Epidermal melanocyte (primary cell): ENCODE measurements at regions not wholly inside any gene's neighbourhood (a gene's known extent, or its start where the extent isn't known, plus 50 kb on each side); places are given as distances from the start of the nearest gene placed in this dataset.

Experiments
- DNase-seq: peaks from one replicate; pipeline ENCODE4 v3.0.0; 2011; ENCODE audit warnings: low spot score; ENCODE audit not compliant: insufficient read length

DNA sequence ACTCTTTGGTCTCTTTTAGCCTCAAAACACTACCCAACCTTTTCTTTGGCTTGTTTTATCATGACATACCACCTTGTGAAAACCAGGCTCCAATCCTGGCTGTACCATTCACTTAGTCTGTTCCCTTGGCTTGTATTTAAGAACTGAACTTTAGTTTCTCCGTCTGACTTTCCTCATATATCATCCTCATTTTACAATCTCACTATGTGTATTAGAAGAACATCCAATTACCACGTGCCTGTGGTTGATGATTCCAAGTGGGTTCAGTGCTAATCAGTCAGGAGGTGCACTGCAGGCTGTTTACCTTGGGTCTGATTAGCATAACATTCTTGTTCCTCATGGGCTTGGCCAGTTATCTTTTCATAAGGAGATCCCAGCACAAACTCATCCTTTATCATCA, 144.8 kb upstream of the KLF14 start:
- no peak for DNase-seq

DNA sequence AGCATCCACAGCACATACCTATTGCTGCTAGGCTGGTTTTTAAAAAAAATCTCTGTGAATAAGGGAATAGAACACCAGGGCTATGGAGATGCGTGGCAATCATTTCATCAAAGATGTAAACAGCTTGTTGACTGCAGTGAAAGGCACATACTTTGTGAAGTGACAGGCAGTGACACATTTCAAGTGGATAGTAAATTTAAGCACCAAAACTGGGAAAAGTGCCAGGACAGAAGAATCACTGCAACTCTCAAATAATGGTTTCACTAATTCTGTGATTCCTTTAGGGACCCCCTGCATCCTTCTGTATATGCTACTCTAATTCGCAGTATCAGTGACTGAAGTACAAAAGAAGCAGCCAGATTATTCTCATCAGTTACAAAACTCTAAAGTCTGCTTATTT, 145.2 kb upstream of the KLF14 start:
- DNase-seq: no peak

DNA sequence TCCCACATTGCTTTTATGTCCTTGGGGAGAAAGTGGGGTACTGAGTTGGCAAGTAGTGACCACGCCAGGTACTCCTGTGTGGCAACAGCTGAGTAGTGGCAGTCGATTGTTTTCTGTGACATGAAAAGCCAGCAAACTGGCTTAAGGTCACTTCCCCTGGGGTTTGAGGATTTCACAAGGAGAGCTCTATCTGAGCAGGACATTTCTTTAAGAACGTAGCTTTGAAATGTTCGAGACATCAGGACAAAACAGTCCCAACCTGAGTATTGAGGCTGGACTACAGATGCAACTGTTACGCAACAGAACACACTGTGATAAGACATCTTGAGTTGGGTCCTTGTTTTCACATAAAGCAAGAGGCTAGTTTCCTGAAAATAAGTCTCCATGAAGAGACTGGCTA, 146.7 kb upstream of the KLF14 start:
- DNase-seq: no peak

DNA sequence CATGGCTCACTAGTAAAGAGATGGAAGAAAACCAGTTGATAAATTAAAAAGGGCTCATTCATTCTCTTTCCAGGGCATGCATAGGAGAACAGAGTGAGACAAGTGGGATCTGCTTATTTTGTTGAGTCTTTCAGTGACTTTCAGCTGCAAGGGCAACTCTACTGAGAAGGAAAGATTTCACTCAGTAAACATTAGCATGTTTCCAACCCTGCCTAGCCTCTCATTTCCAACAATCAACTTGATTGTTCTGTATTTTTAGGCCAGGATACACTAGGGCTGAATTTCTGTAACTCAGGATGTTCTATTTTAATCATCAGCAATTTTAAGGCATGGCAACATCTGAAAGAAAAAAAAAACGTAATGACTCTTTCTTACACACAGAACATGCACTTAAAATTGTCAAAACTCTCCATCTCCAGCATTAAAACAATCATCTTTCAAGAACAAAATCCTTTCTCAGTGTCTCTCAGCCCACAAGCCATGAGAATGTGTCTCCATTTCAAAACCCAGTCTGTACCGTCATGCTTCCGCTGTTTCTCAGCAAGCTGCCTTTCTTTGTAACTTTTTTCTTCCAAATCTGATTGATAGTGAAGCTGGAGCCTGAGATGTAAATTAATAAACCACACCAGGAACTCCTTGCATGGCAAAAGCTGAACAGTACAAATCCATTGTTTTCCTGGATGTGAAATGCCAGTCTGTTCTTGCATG, 147.2 kb upstream of the KLF14 start:
- DNase-seq: no peak

DNA sequence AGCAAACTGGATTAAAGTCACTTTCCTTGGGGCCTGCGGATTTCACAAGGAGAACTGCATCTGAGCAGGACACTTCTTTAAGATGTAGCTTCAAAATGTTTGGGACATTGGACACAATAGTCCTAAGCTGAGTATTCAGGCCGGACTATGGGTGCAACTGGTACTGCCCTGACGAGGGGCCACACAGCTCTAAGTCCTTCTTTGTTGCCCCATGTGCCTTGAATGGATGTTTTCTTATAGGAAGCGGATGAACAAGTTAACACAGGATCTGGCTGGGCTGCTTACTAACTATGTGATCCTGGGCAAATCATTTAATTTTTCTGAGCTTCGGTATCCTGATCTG, 147.8 kb upstream of the KLF14 start:
- DNase-seq: no peak

DNA sequence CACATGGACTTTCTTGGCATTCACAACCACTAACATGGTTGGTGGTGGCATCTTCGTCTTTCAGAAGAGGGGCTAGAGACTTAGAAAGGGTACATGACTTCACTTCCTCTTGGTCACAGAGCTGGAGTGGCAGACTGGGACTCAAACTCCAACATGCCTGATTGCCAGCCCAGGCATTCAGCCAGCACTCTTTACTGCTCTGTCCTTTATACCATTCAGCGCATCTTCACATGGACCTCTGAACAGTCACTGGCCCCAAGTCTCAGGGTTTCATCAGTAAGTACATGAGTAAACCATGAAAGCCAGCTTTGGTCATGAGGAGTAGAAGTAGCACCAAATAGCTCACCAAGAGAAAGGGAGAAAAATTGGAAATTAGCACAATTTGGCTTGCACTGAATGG, 148.4 kb upstream of the KLF14 start:
- no peak for DNase-seq

DNA sequence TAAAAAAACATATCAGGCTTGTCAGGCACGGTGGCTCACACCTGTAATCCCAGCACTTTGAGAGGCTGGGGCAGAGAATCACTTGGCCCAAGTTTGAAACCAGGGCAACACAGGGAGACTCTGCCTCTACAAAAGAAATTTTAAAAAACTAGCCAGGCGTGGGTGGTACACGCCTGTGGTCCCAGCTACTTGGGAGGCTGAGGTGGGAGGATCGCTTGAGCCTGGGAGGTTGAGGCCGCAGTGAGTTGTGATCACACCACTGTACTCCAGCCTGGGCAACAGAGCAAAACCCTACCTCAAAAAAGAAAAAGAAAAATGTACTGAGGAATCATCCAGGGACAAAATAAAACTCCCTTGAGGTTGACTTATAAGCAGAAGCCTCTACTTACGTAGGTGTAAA, 149.9 kb upstream of the KLF14 start:
- DNase-seq: no peak

DNA sequence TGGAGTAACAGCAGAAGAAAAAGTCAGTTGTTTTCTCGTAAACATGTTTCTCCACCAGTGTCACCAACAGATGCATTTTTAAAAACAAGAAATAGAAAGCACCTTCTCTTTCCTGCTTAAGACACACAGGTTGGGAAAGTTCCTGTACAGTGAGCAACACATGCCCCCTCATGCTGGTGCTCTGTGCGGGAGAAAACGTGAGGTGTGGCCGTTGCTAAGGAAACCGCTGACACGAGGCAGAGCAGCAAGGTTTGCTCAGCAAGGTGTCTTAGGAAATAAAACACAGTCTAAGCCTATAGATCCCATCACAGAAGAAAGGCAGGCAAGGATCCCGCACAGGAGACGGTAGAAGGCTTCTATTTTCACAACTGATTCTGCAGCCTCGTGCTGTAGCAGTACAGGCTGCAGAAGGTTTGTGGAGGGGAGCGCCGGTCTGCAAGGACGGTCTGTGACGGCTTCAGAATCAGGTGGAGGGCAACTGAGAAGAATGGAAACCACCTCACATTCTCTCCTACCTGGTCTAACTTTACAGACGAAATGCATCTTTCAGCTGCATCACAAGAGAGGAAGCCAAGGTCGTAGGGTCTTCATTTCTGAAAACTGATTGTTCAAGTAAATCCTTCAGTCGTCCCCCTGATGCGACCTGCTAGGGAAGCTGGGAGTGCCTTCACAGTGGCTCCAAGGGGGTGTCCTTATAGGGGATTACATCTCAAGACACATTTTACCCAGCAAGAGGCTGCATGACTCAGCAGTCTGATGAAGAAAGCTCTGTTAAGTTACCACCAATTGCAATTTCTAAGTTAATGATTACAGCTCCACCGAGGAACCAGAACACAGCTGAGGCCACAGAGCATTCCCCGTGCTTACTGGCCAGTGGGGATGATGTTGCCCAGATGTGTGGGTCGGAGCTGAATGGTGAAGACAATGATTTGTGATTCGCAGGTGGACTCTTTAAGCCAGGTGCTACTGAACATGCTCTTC, 150.7 kb upstream of the KLF14 start:
- no peak for DNase-seq

DNA sequence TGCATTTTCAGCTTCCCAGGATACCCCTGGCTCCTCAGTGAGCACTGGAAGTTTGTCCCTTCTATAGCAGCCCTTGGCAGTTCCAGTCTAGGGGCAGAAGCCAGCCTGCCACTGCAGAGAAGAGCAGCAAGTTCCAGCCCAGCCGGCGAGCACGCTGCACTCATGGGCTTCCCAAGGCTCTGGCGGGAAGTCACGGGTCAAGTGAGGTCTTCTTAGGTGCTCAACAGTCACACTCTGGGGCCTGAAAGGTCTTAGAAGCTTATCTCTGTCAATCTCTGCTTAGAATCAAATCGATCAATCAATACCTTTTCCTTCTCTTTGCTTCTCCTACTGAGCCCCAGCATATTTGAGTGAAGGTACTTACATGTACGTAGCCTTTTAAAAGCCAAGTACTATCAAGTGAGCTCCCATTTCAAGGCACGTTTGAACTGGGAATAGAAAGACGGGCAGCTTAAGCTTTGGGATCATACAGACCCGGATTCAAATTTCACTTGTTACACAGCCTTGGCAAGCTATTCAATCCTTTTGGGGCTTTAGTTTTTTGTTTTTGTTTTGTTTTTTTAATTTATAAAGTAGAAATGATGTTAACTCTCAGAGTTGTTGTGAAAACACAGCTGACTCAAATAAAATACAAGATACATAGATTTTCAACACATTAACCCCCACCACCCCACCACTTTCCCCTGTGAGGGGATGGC, 152.6 kb upstream of the KLF14 start:
- no peak for DNase-seq

DNA sequence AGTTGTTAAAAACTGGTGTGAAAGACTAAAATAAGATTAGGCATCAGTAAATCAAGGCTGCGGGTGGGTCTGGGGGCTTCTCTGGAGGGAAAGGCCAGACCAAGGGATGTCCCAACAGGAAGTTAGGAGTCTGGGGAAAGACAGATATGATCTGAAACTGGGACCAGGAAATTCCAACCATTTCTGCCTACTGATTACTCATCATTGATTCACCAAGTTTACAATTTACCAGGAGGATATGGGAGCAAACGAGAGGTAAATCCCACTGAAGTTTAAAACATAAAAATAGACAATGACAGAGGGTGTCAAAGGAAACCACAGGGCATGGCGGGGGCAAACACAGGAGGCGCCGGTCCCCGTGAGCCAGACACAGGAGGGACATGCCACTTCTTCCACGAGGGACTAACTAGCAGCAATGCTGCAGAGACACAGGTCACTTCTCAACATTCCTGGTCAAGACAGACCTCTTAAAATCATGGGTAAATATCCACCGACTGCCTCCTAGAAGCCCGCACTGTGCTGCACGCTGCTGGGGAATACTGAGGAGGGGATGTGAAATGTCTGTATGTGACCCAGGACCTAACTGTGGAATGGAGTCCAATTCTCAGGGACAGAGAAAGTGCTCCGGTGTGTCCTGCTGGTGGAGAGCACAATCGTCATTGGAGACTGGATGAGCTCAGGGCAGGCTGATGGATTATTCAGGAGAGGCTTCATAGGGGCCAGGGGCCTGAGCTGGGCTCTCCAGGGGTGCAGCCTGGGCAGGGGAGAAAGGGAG, 153.4 kb upstream of the KLF14 start:
- DNase-seq: no peak

DNA sequence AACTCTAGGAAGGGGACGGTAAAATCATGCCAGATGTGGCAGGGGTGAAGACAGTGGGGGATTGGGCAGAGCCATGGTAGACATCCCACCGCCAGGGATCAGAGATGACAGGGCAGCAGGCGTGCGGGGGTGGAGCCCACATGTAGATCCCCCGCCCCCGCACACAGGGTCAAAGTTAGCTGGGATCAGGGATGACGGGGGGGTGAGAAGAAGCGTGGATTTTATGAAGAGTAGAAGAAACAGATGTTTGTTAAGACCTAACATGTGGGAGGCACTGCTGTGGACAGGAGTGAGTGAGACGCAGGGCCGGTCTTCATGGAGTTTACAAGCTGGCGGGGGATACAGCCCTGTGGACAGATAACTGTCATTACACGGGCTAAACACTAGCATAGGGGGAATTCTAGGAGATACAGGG, 154.0 kb upstream of the KLF14 start:
- no peak for DNase-seq

DNA sequence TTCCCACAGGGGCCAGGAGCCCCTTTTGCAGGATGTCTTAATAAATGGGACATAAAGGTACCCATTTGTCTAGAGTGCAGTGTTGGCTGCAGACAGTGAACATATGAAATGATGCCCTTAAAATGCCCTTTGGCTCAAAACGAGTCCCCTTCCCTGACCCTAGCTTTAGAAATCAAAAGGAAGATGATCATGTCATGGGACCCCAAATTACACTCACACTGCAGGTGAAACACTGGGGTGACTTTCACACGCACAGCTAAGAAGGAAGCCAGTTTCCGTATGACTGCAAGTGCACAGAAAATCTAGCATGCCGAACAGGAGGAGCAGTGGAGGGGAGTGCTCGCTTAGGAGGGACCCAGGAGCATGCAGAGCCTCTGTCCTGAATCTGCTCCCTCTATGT, 154.5 kb upstream of the KLF14 start:
- DNase-seq: no peak

DNA sequence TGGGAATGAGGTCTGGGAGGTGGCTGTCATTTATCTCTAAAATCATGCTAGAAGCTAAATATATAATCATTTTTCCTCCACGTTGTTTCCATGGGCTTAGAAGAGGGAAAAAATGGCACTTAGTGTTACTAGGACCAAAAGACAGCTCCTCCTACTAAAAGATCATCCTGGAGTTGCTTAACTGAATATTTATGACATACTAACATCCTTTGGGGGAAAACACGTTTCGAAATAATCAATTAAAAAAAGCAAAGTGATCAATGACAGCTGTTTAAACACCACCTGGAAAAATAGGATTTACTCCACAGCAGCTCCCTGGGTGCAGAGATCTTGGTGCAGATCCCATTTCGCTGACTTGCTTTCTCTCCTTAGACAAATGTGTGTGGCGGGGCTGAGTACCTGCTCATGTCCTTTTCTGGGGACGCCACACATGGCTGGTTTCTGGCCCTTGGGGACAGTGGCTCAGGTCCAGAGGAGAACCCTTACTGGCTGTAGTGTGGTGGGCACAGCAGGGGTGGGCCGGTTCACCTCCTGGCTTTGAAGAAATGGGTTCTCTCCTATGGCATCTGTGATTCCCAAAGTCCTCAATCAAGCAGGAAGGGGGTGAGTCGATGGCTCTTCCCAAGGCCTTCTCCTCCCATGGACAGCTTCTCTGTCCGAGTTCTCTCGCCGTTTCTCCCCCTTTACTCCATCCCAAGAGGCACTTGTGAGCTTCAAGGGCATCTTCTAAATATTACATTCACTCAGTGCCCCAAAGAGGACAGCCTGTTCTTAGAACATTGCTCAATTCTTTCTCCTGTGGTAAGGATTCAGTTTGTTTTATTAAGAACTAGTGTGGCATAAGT, 156.4 kb upstream of the KLF14 start:
- DNase-seq: no peak

DNA sequence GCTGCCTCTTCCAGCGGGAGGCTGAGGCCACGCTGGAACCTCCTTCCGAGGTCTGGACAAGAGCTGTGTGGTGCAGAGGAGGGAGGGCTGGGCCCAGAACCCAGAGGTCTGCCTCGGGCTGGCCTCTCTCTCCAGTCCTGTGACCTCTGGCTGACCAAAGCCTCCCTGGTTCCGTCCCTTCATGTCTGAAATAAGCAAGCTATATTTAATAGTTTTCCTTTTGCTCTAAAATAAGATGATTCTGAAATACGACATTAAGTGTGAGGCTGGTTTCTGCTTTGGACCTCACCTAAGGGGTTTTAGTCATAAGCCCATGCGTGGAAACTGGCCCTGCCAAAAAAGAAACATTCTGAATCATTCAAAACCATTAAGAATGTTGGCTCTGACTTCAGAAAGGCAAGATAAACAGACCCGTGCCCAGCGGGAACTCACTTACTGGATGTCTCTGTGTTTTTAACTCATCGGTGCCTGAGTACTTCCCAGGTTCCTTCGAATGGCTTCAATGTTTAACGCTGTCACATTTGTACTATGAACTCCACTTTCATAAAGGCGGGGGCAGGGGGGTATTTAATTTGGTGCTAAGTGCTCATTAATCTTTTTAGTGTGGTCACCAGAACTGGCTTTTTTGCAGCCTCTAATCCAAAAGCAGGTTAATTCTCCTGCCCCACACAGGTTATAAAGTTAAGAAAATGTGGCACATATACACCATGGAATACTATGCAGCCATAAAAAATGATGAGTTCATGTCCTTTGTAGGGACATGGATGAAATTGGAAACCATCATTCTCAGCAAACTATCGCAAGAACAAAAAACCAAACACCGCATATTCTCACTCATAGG, 157.5 kb upstream of the KLF14 start:
- no peak for DNase-seq

DNA sequence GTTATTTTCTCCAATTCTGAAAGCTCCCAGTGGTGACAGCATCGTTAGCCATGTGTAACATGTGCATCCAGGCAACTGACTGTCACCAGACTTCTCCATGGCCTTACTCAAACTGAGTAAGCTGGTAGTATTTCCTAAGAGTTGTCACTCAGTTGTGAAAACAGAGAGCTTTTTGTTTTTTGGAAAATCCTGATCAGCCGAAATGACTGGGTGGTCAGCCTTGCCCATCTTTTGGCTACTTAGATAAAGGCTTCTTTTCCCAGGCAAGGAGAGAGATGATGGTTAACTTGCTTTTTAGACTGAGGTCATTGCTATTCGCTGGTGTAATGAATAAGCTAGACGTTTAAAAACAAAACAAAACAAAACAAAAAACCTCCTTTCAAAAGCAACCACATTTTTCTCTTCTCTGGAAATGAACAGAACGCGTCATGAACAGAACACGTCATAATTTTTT, 159.5 kb upstream of the KLF14 start:
- no peak for DNase-seq

DNA sequence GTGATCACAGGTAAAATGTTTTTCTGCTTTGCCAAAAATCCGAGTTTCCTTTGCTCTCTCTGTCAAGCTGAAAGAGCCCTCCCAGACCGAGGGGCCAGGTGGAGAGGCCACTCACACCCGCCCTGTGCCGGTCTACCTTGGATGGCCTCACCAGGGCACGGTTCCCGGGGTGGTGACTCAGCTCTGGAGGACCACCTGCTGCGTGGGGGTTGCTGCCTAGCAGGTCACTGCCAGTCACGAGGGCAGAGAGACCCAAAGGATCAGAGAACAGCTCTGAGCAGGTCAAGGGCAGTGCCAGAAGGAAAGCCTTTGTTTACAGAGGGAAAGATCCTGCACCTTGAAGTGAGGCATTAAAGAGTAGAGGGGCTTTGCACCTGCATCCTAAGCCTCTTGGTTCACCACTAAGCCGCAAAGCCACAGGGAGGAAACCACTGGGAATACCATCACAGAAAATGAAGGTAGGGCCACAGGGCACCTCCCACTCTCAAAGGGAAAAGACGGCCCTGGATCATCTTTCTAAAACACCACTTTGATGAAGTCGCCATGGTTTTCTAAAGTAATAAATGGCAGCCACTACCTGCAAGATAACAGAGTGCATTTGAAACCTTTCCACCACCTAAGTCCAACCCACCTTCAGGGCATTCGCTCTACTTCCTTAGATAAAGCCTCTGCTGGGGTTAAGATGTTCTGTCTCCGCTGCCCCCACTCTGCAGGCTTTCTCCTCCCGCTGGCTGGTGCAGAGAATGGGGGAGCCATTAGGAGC, 160.3 kb upstream of the KLF14 start:
- DNase-seq: no peak

DNA sequence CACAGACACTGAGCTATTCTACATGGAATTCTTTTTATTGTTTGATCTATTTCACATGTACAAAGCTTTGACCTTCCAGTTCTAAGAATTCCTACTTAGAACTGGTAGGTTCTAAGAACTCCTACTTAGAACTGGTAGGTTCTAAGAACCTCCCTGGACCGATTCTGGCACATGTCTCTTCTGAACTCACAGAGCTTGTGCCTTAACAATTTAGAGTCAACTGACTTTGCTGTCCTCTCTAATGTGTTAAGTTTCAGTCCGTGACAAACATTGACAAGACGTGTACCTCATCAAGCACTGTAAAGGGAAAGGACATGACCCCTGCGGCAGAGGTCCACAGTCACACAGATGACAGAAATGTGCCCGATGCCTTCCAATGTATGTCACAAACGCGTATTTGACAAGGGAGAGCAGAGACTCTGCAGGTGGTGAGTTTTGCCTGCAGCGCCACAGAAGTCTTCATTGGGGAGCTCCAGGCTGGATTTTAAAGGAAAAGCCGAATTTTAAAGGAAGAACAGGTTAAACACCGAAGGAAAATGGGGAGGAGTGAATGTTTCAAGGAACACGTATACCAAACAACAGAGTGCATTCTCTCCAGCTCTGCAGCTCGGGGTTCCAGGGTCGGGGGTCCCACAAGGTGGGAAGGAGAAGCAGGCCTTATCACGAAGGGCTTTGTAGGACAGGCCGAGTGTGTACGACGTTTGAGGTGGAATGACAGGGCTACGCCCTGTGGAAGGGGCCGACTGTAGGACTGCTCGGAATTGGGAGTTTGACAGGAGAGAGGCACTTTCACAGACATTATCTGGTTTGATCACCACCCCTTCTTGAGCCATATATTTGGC, 161.1 kb upstream of the KLF14 start:
- DNase-seq: no peak
